ENCODE measurements at regions not wholly inside any gene's neighbourhood (a gene's known extent, or its start where the extent isn't known, plus 50 kb on each side); places are given as distances from the start of the nearest gene placed in this dataset.

GRCh38 chr9:90442723-90443122, 199.9 kb downstream of the DIRAS2 start:
- Histone ChIP-seq H3K27ac (no peak overlapping the region), H3K4me3 (no peak overlapping the region), H3K4me1 (no peaks in the 10 kb centered on the region), H3K36me3 (no peaks in the 10 kb centered on the region), H3K27me3 (peaks cover 21% of the 10 kb centered on the region), H3K9me3 (no peaks in the 10 kb centered on the region)
- no peak for DNase-seq (ENCODE audit: low spot score in 2 of 2)
- 36% methylated on average over 5 of the region's 5 CpGs for WGBS
- TF ChIP-seq EP300 (IDR thresholded peaks at IDR 0.05) (no peak), POLR2AphosphoS5 (IDR thresholded peaks at IDR 0.05) (no peak), CTCF (IDR thresholded peaks at IDR 0.05) (no peak), POLR2A (IDR thresholded peaks at IDR 0.05) (no peak)

GRCh38 chr9:90444609-90445204, 197.9 kb downstream of the DIRAS2 start:
- TF ChIP-seq CTCF (IDR thresholded peaks at IDR 0.05) (no peak), EP300 (IDR thresholded peaks at IDR 0.05) (no peak), POLR2AphosphoS5 (IDR thresholded peaks at IDR 0.05) (no peak), POLR2A (IDR thresholded peaks at IDR 0.05) (no peak)
- H3K4me1 ChIP-seq = no peaks in the 10 kb centered on the region
- no peaks in the 10 kb centered on the region for H3K36me3 ChIP-seq
- DNase-seq (ENCODE audit: low spot score in 2 of 2) = no peak
- no peak overlapping the region for H3K27ac ChIP-seq
- no peak overlapping the region for H3K4me3 ChIP-seq
- H3K9me3 ChIP-seq = no peaks in the 10 kb centered on the region
- peaks cover 17% of the 10 kb centered on the region for H3K27me3 ChIP-seq
- 59% methylated on average over 6 of the region's 6 CpGs for WGBS

- Histone ChIP-seq H3K9me3 (no peaks in the 10 kb centered on the region), H3K27me3 (peaks cover 17% of the 10 kb centered on the region), H3K27ac (no peak overlapping the region), H3K36me3 (no peaks in the 10 kb centered on the region), H3K4me3 (no peak overlapping the region), H3K4me1 (no peaks in the 10 kb centered on the region)
- no peak for DNase-seq (ENCODE audit: low spot score in 2 of 2)
- 67% methylated on average over 3 of the region's 3 CpGs for WGBS
- TF ChIP-seq CTCF (IDR thresholded peaks at IDR 0.05) = no peak
- TF ChIP-seq POLR2AphosphoS5 (IDR thresholded peaks at IDR 0.05) = no peak
- no peak for TF ChIP-seq POLR2A (IDR thresholded peaks at IDR 0.05)
- TF ChIP-seq EP300 (IDR thresholded peaks at IDR 0.05) = no peak
Measured at GRCh38 chr9:90445391-90445790, 197.2 kb downstream of the DIRAS2 start.

GRCh38 chr9:90446200-90446948, 196.2 kb downstream of the DIRAS2 start:
- Histone ChIP-seq H3K4me1 (no peaks in the 10 kb centered on the region), H3K27ac (no peak overlapping the region), H3K36me3 (no peaks in the 10 kb centered on the region), H3K4me3 (no peak overlapping the region), H3K9me3 (no peaks in the 10 kb centered on the region), H3K27me3 (peaks cover 17% of the 10 kb centered on the region)
- DNase-seq (ENCODE audit: low spot score in 2 of 2) = no peak
- TF ChIP-seq EP300 (IDR thresholded peaks at IDR 0.05) = no peak
- TF ChIP-seq POLR2AphosphoS5 (IDR thresholded peaks at IDR 0.05) = no peak
- TF ChIP-seq POLR2A (IDR thresholded peaks at IDR 0.05) = no peak
- no peak for TF ChIP-seq CTCF (IDR thresholded peaks at IDR 0.05)
- 72% methylated on average over 7 of the region's 7 CpGs for WGBS

GRCh38 chr9:90447773-90448172, 194.9 kb downstream of the DIRAS2 start:
- Histone ChIP-seq H3K36me3 (no peaks in the 10 kb centered on the region), H3K9me3 (no peaks in the 10 kb centered on the region)
- DNase-seq (ENCODE audit: low spot score in 2 of 2) = no peak

More at GRCh38 chr9:90447773-90448172, 194.9 kb downstream of the DIRAS2 start:
- Histone ChIP-seq H3K4me1 (no peaks in the 10 kb centered on the region), H3K27ac (no peak overlapping the region), H3K4me3 (no peak overlapping the region), H3K27me3 (peaks cover 11% of the 10 kb centered on the region)
- WGBS = 94% methylated on average over 4 of the region's 4 CpGs
- TF ChIP-seq POLR2A (IDR thresholded peaks at IDR 0.05) (no peak), POLR2AphosphoS5 (IDR thresholded peaks at IDR 0.05) (no peak), CTCF (IDR thresholded peaks at IDR 0.05) (no peak)

All from suprapubic skin (tissue), 4 donors.